AG10803 (cell line): ENCODE measurements at regions not wholly inside any gene's neighbourhood (a gene's known extent, or its start where the extent isn't known, plus 50 kb on each side); places are given as distances from the start of the nearest gene placed in this dataset.

ENCODE experiments used
- DNase-seq: peaks from one replicate; pipeline ENCODE4 v3.0.0; 2010; ENCODE audit warnings: low read depth
- H3K4me3 ChIP-seq: 2 replicates; pipeline ENCODE4 v1.5.1; 2011; ENCODE audit warnings: mild to moderate bottlenecking, low read length, control low read depth
- CTCF ChIP-seq: conservative IDR thresholded peaks from 2 replicates; pipeline ENCODE4 v1.5.1; 2011; ENCODE audit warnings: mild to moderate bottlenecking, low read length, control low read depth, inconsistent platforms

- no peak overlapping the region for H3K4me3 ChIP-seq
- no peak for DNase-seq
- no peak for TF ChIP-seq CTCF
Measured at GRCh38 chr12:115553622-115554021, 723.9 kb downstream of the MED13L start.

GRCh38 chr12:115543269-115543668 is 734.2 kb downstream of the MED13L start:
- no peak overlapping the region for H3K4me3 ChIP-seq
- no peak for DNase-seq
- TF ChIP-seq CTCF, result no peak

GRCh38 chr12:115542656-115543055 is 734.8 kb downstream of the MED13L start:
- DNase-seq, result no peak
- no peak; the same call in 1 of the 2 replicates for TF ChIP-seq CTCF
- no peak overlapping the region for H3K4me3 ChIP-seq

- no peak for TF ChIP-seq CTCF
- peak; percentile 29 for DNase-seq
Measured at GRCh38 chr12:115541891-115542421, 735.5 kb downstream of the MED13L start.

GRCh38 chr12:115528466-115528865 is 749.0 kb downstream of the MED13L start:
- no peak for TF ChIP-seq CTCF
- DNase-seq, result no peak
- no peak overlapping the region for H3K4me3 ChIP-seq

More at GRCh38 chr12:115541891-115542421, 735.5 kb downstream of the MED13L start:
- no peak overlapping the region for H3K4me3 ChIP-seq

- DNase-seq, result no peak
- no peak for TF ChIP-seq CTCF
- no peak overlapping the region for H3K4me3 ChIP-seq
Measured at GRCh38 chr12:115521771-115522409, 755.6 kb downstream of the MED13L start.

- DNase-seq, result no peak
- TF ChIP-seq CTCF, result no peak
- H3K4me3 ChIP-seq, result no peak overlapping the region
Measured at GRCh38 chr12:115519887-115520286, 757.6 kb downstream of the MED13L start.
